Hepatocyte (in vitro differentiated cells): ENCODE measurements at regions not wholly inside any gene's neighbourhood (a gene's known extent, or its start where the extent isn't known, plus 50 kb on each side); places are given as distances from the start of the nearest gene placed in this dataset.

Source experiments
- EZH2 ChIP-seq: fragments of 200-600 bp; sonication (generic); IDR thresholded peaks from 2 replicates; pipeline ENCODE4 v1.6.1; 2016; ENCODE audit warnings: antibody characterized with exemption, mild to moderate bottlenecking, borderline replicate concordance
- EZH2phosphoT487 ChIP-seq: fragments of 200-600 bp; sonication (generic); IDR thresholded peaks from one replicate; pipeline ENCODE4 v1.6.1; 2018; ENCODE audit warnings: antibody characterized with exemption, mild to moderate bottlenecking, low read depth, moderate library complexity; ENCODE audit not compliant: unreplicated experiment, severe bottlenecking
- TF ChIP-seq, protein P1 (sequence below): fragments of 200-600 bp; sonication (generic); IDR thresholded peaks from 2 replicates; pipeline ENCODE4 v1.5.1; 2016; ENCODE audit warnings: antibody characterized with exemption, mild to moderate bottlenecking; ENCODE audit not compliant: poor library complexity

DNA sequence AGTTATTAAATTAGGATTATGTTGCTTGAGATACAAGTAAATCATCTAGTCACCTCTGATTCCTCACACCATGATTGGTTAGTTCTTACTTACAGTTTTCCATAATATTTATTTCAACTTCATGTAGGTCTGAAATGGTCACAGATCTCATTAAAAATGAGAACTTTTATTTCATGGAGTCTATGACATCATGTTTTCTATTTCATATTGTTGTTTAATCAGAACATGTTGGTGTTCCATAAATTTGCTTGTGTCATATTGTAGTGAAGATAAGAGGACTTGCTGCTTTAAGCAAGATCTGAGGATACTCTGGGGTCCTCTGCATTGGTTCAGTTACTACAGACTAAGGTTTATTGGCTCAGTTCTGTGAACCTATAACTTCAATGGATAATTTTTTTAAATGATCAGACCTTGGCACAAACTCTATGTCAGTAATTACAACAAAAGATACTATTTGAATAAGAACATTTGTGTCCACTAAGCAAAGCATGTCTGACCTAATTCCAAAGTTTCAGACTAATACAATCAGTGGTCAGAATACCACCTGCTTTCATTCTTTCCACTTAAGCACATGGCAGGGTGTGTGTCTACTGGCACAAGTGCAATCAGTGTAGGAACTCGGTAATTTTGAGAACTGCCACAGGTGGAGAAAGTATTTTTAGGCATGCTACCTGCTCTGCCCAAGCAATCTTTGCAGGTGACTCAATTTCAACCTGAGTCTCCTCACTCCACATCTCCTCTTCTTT is 68.5 kb downstream of the CCDC71L start:
- TF ChIP-seq EZH2 = no peak
- TF ChIP-seq EZH2phosphoT487 = no peak
- TF ChIP-seq, protein P1, sequence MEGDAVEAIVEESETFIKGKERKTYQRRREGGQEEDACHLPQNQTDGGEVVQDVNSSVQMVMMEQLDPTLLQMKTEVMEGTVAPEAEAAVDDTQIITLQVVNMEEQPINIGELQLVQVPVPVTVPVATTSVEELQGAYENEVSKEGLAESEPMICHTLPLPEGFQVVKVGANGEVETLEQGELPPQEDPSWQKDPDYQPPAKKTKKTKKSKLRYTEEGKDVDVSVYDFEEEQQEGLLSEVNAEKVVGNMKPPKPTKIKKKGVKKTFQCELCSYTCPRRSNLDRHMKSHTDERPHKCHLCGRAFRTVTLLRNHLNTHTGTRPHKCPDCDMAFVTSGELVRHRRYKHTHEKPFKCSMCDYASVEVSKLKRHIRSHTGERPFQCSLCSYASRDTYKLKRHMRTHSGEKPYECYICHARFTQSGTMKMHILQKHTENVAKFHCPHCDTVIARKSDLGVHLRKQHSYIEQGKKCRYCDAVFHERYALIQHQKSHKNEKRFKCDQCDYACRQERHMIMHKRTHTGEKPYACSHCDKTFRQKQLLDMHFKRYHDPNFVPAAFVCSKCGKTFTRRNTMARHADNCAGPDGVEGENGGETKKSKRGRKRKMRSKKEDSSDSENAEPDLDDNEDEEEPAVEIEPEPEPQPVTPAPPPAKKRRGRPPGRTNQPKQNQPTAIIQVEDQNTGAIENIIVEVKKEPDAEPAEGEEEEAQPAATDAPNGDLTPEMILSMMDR = no peak
